GM06990 (cell line): ENCODE measurements at regions not wholly inside any gene's neighbourhood (a gene's known extent, or its start where the extent isn't known, plus 50 kb on each side); places are given as distances from the start of the nearest gene placed in this dataset.

Experiments
- DNase-seq: peaks from one replicate; pipeline ENCODE4 v3.0.0-alpha.2; 2011; ENCODE audit not compliant: insufficient read length; ENCODE audit errors: extremely low read depth
- H3K27me3 ChIP-seq: replicated peaks from 2 replicates; pipeline ENCODE4 v1.6.0; 2011; ENCODE audit warnings: low read length; ENCODE audit not compliant: control insufficient read depth, insufficient read depth
- H3K36me3 ChIP-seq: 2 replicates; pipeline ENCODE4 v1.5.1; 2011; ENCODE audit warnings: low read length; ENCODE audit not compliant: control insufficient read depth, insufficient read depth
- H3K4me3 ChIP-seq: replicated peaks from 2 replicates; pipeline ENCODE4 v1.5.1; 2011; ENCODE audit warnings: low read depth, mild to moderate bottlenecking, control low read depth, low read length
- TF ChIP-seq, protein P1 (sequence below): IDR thresholded peaks from 2 replicates; pipeline ENCODE4 v1.5.1; 2011; ENCODE audit warnings: low read length, control low read depth, mild to moderate bottlenecking, inconsistent platforms; ENCODE audit not compliant: insufficient read depth, poor library complexity, severe bottlenecking

DNA sequence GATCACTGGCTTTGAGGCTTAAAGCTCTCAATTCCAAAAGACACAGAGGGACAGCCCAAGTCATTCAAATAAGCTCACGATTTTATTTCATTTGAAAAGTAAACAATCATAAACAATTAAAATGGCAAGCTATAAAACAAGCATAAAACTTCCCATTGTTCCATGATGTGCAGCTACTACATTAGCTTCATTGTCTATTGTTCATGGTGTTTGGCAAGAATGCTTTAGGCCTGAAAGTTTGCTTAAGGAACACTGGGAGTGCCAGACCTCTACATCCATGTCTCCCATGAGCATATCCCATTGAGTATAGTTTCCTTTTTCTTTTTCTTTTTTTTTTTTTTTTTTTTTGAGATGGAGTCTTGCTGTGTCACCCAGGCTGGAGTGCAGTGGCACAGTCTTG lies 286.1 kb upstream of the ESRRG start:
- no peaks in the 10 kb centered on the region for H3K36me3 ChIP-seq
- no peak for DNase-seq
- TF ChIP-seq, protein P1, sequence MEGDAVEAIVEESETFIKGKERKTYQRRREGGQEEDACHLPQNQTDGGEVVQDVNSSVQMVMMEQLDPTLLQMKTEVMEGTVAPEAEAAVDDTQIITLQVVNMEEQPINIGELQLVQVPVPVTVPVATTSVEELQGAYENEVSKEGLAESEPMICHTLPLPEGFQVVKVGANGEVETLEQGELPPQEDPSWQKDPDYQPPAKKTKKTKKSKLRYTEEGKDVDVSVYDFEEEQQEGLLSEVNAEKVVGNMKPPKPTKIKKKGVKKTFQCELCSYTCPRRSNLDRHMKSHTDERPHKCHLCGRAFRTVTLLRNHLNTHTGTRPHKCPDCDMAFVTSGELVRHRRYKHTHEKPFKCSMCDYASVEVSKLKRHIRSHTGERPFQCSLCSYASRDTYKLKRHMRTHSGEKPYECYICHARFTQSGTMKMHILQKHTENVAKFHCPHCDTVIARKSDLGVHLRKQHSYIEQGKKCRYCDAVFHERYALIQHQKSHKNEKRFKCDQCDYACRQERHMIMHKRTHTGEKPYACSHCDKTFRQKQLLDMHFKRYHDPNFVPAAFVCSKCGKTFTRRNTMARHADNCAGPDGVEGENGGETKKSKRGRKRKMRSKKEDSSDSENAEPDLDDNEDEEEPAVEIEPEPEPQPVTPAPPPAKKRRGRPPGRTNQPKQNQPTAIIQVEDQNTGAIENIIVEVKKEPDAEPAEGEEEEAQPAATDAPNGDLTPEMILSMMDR, result no peak
- no peak overlapping the region for H3K4me3 ChIP-seq
- H3K27me3 ChIP-seq, result no peaks in the 10 kb centered on the region

DNA sequence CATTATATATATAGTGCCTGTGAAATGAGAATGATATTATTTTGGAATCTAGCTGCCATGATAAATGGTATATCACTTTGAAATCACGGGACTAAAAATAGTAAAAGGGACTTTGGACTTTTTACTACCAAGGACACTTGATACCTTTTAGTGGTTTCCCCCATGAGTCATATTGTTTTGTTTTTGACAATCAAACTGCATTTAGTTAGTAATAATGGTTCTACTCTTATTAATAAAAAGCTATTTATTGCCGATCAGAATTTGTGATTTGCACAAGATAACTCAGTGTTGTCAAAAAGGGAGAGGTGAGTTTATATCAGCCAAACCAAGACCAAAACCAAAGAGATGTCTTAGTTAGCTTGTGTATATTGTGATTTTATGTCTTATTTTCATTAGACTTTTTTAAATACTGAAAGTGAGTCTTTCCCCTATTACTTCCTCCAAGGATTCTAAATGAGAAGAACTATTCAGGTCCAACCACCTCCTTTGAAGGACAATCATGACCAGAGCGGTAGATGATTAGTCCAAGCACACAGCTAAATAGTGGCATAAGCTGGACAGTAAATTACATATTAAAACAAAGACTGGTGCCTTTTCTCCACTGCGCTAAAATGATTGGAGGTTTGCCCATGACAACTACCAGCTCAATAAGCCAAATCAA lies 281.7 kb upstream of the ESRRG start:
- TF ChIP-seq, protein P1, result no peak
- no peaks in the 10 kb centered on the region for H3K36me3 ChIP-seq
- no peak overlapping the region for H3K4me3 ChIP-seq
- DNase-seq, result no peak
- no peaks in the 10 kb centered on the region for H3K27me3 ChIP-seq

DNA sequence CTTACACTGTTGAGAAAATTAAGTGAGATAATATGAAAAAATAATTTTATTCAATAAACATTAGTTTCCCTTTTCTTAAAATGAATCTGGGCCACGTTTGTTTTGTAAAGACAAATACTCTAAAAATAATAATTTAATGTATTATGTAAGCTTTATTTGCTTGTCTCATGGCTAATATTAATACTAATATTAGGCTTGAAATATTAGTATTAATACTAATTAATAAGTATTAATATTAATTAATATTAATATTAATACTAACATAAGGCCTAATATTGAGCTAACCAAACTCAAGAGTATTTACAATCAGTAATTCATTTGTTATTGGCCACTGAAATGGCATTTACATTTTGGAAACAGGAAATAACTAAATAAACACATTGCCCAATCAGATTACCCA lies 280.1 kb upstream of the ESRRG start:
- Histone ChIP-seq H3K4me3 (no peak overlapping the region), H3K36me3 (no peaks in the 10 kb centered on the region), H3K27me3 (no peaks in the 10 kb centered on the region)
- TF ChIP-seq, protein P1, result no peak
- no peak for DNase-seq

DNA sequence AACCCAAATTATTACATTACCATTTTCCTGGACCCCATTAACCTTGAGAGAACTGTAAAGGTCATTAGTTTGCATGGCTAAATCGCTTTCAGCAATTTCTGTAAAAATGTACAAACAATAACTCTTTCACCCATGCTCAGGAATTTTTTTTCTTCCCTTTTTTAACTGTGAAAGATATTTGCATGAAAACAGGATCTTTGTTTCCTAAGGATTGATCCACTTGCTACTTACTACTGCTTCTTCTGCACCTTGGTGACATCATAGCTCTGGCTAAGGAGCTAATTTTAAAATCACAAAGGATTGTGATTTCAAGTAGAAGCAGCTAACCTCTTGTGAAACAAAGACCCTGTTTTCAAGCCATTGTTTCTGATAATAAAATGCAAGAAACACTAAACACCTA lies 274.6 kb upstream of the ESRRG start:
- no peak for DNase-seq
- TF ChIP-seq, protein P1, result no peak
- Histone ChIP-seq H3K4me3 (no peak overlapping the region), H3K36me3 (no peaks in the 10 kb centered on the region), H3K27me3 (no peaks in the 10 kb centered on the region)

DNA sequence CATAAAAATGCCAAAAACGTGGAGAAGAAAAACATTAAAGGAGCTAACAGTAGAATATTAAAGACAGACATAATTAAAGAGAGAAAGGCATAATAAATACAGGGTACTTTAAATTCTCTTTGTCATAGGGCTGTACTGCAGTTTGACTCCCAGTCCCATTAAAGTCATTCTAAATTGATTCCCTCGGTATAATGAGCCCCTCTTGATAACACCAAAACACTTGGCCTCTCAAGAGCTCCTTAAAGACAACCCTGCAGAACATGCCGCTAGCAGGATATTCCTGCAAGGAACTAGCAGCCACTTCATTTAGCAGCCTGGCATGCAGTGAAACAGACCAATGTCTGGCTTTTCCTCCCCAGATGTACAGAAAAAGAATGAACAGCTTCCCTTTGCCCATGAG lies 273.8 kb upstream of the ESRRG start:
- Histone ChIP-seq H3K36me3 (no peaks in the 10 kb centered on the region), H3K27me3 (no peaks in the 10 kb centered on the region), H3K4me3 (no peak overlapping the region)
- TF ChIP-seq, protein P1, result no peak
- DNase-seq, result no peak

DNA sequence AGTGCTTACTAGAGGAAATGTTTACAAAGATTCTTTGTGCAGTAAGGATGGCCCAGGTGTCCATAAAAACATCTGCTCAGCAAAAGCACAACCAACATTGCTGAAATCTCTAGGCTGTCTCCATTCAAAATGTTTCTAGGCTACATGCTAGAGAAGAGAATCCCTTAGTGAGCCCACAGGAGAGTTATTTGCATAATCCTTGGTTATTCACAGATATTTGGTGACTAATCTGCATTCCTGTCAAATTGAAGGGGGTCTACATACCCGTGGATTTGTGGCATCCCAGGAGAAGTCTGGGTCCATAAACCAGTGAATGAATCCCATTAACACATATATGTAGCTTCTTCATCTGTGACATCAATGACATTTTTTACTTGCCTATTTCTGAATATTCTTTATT lies 261.3 kb upstream of the ESRRG start:
- no peak for DNase-seq
- TF ChIP-seq, protein P1, result no peak
- H3K36me3 ChIP-seq, result no peaks in the 10 kb centered on the region
- no peaks in the 10 kb centered on the region for H3K27me3 ChIP-seq
- no peak overlapping the region for H3K4me3 ChIP-seq
